ENCODE measurements at regions not wholly inside any gene's neighbourhood (a gene's known extent, or its start where the extent isn't known, plus 50 kb on each side); places are given as distances from the start of the nearest gene placed in this dataset.

- intact Hi-C loops (cut with micrococcal nuclease) = no loop called here
- no peak overlapping the region for H3K27ac ChIP-seq (ENCODE audit: low read depth, low read length)
- H2AFZ ChIP-seq (ENCODE audit: low read depth, low read length, poor library complexity, severe bottlenecking) = no peak overlapping the region
- no TSS peak for BruUV-seq (replicated peaks)
- H3K36me3 ChIP-seq (ENCODE audit: control insufficient read depth in 1 of 2, insufficient read depth in 2 of 2, low read length in 2 of 2) = no peaks in the 10 kb centered on the region
- RAD21 ChIA-PET (ENCODE audit: low non-redundant PET in 1 of 2, low total read pairs in 2 of 2, uncharacterized antibody in 2 of 2, unreplicated experiment in 2 of 2) = no interaction called here
- H3K9me3 ChIP-seq (ENCODE audit: control insufficient read depth in 1 of 2, insufficient read depth in 1 of 2, low read depth in 1 of 2, low read length in 2 of 2) = peaks cover 0 to 12% of the 10 kb centered on the region in 2 experiments; a peak in 2 of 4 replicates
- CTCF ChIA-PET = no interaction called here
- DNase-seq (ENCODE audit: low read depth, low spot score) (no peak), ATAC-seq (no peak)
- TF ChIP-seq ZNF274 (IDR thresholded peaks at IDR 0.05; ENCODE audit: low read depth, low read length) (no peak), MAX (IDR thresholded peaks at IDR 0.05) (no peak), CEBPB (IDR thresholded peaks at IDR 0.05; ENCODE audit: low read depth) (no peak), FOSL1 (IDR thresholded peaks at IDR 0.05; ENCODE audit: low read depth) (no peak), JUND (IDR thresholded peaks at IDR 0.05) (no peak), REST (IDR thresholded peaks at IDR 0.05; ENCODE audit: low read depth) (no peak), TCF7L2 (IDR thresholded peaks at IDR 0.05; ENCODE audit: borderline replicate concordance, extremely low read depth, insufficient read depth, insufficient read length) (no peak), SRF (IDR thresholded peaks at IDR 0.05; ENCODE audit: low read depth) (no peak), ZFX (IDR thresholded peaks at IDR 0.05) (no peak), POLR2AphosphoS5 (IDR thresholded peaks at IDR 0.05; ENCODE audit: low read depth, low read length) (no peak), ATF3 (IDR thresholded peaks at IDR 0.05) (no peak), SP1 (IDR thresholded peaks at IDR 0.05; ENCODE audit: low read depth) (no peak)
- no peaks in the 10 kb centered on the region for H3K9me2 ChIP-seq (ENCODE audit: insufficient read depth)
- H3K79me2 ChIP-seq (ENCODE audit: insufficient read depth, low read length) = no peaks in the 10 kb centered on the region
- no peak overlapping the region for H3K9ac ChIP-seq (ENCODE audit: low read length)
- no peaks in the 10 kb centered on the region for H3K27me3 ChIP-seq (ENCODE audit: insufficient read depth, low read length)
- no peaks in the 10 kb centered on the region for H4K20me1 ChIP-seq (ENCODE audit: insufficient read depth)
- H3K4me1 ChIP-seq (ENCODE audit: control insufficient read depth in 1 of 2, insufficient read depth in 2 of 2, low read length in 2 of 2) = no peaks in the 10 kb centered on the region
- no peak overlapping the region for H3K4me3 ChIP-seq (replicated peaks in 1 of 2; ENCODE audit: low read depth in 1 of 2, low read length in 2 of 2)
- POLR2A ChIA-PET = no interaction called here
- H3K4me2 ChIP-seq (ENCODE audit: low read length) = no peak overlapping the region
Observed at GRCh38 chr18:51762373-51762772, 564.9 kb upstream of the MEX3C start.

All from HCT116 (cell line).